ENCODE measurements at regions not wholly inside any gene's neighbourhood (a gene's known extent, or its start where the extent isn't known, plus 50 kb on each side); places are given as distances from the start of the nearest gene placed in this dataset.

DNA sequence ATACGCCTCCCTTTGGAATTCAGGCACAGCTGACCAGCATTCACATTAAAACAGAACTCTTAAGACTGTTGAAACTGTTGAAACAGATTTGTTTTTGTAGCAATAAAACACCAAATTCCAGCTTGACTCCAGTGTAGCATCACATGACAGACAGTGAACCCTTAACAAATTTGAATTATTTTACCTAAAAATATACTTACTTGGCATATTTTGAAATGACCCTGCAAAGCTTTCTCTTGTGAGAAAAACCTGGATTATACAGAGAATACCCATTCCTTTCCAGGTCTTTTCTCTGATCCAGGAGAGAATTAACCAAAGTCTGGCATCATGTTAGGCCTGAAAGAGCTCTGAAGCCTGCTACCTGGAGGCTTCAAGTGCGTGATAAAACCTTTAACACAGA, 410.3 kb downstream of the FOXG1 start:
- ChIA-PET POLR2A (no interaction called here), CTCF (no interaction called here)
- intact Hi-C loops (cut with DNase I, micrococcal nuclease), result no loop called here
- Mint-ChIP-seq H3K9me3 (ENCODE audit: low read depth) (peaks cover 10% of the 10 kb centered on the region), H3K27ac (no peak overlapping the region), H3K27me3 (no peaks in the 10 kb centered on the region), H3K4me1 (no peaks in the 10 kb centered on the region), H3K36me3 (ENCODE audit: low read depth) (no peaks in the 10 kb centered on the region), H3K4me3 (no peak overlapping the region)
- DNase-seq (no peak), ATAC-seq (no peak)

DNA sequence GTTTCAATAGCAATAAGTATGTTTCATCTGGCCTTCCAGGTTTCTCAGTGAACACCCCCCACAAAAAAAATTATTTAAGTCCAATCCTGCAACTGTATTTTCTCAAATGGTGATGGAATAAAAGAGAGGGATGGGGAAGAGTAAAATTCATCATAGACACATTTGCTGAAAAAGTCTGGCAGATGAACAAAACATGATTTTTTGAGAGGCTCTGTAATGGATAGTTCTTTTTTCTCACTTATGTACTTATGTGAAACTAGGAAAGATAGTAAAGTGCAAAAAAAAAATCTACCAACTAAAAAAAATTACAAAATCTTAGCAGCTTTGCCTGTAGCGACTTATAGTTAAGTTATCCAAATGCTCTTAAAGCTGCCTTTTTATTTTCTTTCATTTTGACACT, 412.4 kb downstream of the FOXG1 start:
- CTCF ChIA-PET, result no interaction called here

DNA sequence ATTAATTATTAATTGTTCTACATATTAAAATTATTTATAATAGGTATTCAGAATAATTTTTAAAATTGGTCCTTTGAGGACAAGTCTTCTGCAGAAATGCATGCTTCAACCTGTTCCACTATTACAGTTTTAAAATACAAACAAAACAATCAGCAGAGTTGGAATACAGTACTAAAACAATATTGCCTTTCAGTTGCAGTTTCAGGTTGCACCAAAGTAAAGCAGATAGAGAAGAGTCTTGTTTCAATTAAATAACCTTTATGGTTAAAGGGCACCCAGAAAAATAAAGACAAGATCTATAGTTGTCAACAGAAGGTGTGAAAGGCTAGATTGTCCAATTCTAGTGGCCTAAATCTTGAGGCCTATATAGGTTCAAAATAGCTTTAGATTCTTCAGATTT, 424.5 kb downstream of the FOXG1 start:
- intact Hi-C loops (cut with DNase I, micrococcal nuclease), result no loop called here
- ATAC-seq (no peak), DNase-seq (no peak)
- ChIA-PET CTCF (no interaction called here), POLR2A (no interaction called here)
- peaks cover 11% of the 10 kb centered on the region for H3K9me3 Mint-ChIP-seq (ENCODE audit: low read depth)
- no peaks in the 10 kb centered on the region for H3K36me3 Mint-ChIP-seq (ENCODE audit: low read depth)
- no peaks in the 10 kb centered on the region for H3K4me1 Mint-ChIP-seq
- no peak overlapping the region for H3K27ac Mint-ChIP-seq
- no peaks in the 10 kb centered on the region for H3K27me3 Mint-ChIP-seq
- H3K4me3 Mint-ChIP-seq, result no peak overlapping the region

More for the DNA sequence above, 412.4 kb downstream of the FOXG1 start:
- no peaks in the 10 kb centered on the region for H3K27me3 Mint-ChIP-seq
- H3K4me1 Mint-ChIP-seq, result no peaks in the 10 kb centered on the region
- no peak overlapping the region for H3K4me3 Mint-ChIP-seq
- no peak for ATAC-seq
- intact Hi-C loops (cut with DNase I, micrococcal nuclease), result no loop called here
- no peak overlapping the region for H3K27ac Mint-ChIP-seq
- peaks cover 7% of the 10 kb centered on the region for H3K9me3 Mint-ChIP-seq (ENCODE audit: low read depth)
- DNase-seq, result no peak
- POLR2A ChIA-PET, result no interaction called here
- H3K36me3 Mint-ChIP-seq (ENCODE audit: low read depth), result no peaks in the 10 kb centered on the region

DNA sequence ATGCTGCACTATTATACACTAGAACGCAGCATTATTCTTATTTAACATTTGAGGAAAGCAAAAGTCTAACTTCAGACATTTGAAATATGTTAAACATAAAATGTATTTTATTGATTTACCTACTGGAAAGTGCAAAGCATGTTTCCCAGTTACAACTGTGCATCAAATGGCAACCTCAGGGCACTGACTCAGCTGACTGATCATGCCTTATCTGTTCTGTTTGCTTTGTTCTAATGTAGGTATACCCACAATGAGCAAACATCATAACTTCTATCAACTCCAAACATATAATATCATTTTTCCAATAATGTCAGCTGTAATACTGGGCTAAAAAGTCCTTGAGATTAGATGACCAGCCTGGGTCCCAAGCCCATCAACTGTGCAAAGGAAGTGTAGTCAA, 431.0 kb downstream of the FOXG1 start:
- no peaks in the 10 kb centered on the region for H3K36me3 Mint-ChIP-seq (ENCODE audit: low read depth)
- DNase-seq (no peak), ATAC-seq (no peak)
- peaks cover 11% of the 10 kb centered on the region for H3K9me3 Mint-ChIP-seq (ENCODE audit: low read depth)
- CTCF ChIA-PET, result no interaction called here
- POLR2A ChIA-PET, result no interaction called here
- no peak overlapping the region for H3K27ac Mint-ChIP-seq
- intact Hi-C loops (cut with DNase I, micrococcal nuclease), result no loop called here
- no peaks in the 10 kb centered on the region for H3K4me1 Mint-ChIP-seq
- no peaks in the 10 kb centered on the region for H3K27me3 Mint-ChIP-seq
- no peak overlapping the region for H3K4me3 Mint-ChIP-seq

DNA sequence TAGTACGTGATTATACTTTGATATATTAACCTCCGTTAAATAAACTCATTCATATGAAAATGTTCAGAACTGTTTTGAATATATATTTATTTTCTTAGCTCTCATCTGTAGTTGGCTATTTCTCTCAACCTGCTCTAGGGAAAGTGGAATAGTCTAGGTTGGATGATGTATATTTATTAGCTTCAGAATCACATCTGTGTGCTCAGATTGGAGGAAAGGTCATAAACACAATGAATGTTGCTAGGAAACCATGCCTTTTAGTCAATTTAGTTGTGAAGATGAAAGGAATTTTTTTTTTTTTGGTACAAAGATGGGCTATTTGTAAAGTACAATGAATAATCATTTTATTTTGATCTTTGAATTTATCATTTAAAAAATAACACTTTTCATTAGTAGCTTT, 439.1 kb downstream of the FOXG1 start:
- intact Hi-C loops (cut with DNase I, micrococcal nuclease), result no loop called here
- CTCF ChIA-PET, result no interaction called here

DNA sequence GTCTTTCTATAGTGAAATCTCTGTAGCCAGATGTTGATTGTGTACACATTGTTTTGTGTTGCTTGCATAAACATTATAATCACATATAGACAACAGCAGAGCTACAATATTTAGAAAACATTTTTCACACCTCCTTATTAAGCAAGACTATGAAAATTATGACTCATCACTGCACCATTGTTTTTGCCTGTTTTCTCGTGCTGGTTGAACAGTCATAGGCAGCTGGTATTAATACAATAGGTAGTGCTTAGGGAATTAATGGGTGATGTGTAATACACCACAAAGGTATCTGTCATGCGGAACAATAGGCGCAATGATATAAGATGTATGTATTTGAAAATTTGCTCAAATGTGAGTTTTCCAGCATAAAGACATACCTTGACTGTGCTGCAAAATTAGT, 449.3 kb downstream of the FOXG1 start:
- POLR2A ChIA-PET, result no interaction called here
- intact Hi-C loops (cut with DNase I, micrococcal nuclease), result no loop called here
- Mint-ChIP-seq H3K27ac (no peak overlapping the region), H3K4me1 (no peaks in the 10 kb centered on the region), H3K36me3 (ENCODE audit: low read depth) (no peaks in the 10 kb centered on the region), H3K27me3 (no peaks in the 10 kb centered on the region), H3K4me3 (no peak overlapping the region), H3K9me3 (ENCODE audit: low read depth) (peaks cover 5% of the 10 kb centered on the region)
- ATAC-seq (no peak), DNase-seq (no peak)
- CTCF ChIA-PET, result no interaction called here

More for the DNA sequence above, 439.1 kb downstream of the FOXG1 start:
- Mint-ChIP-seq H3K36me3 (ENCODE audit: low read depth) (no peaks in the 10 kb centered on the region), H3K9me3 (ENCODE audit: low read depth) (peaks cover 12% of the 10 kb centered on the region), H3K4me3 (no peak overlapping the region), H3K27me3 (no peaks in the 10 kb centered on the region), H3K4me1 (no peaks in the 10 kb centered on the region), H3K27ac (no peak overlapping the region)
- DNase-seq (no peak), ATAC-seq (no peak)
- POLR2A ChIA-PET, result no interaction called here

DNA sequence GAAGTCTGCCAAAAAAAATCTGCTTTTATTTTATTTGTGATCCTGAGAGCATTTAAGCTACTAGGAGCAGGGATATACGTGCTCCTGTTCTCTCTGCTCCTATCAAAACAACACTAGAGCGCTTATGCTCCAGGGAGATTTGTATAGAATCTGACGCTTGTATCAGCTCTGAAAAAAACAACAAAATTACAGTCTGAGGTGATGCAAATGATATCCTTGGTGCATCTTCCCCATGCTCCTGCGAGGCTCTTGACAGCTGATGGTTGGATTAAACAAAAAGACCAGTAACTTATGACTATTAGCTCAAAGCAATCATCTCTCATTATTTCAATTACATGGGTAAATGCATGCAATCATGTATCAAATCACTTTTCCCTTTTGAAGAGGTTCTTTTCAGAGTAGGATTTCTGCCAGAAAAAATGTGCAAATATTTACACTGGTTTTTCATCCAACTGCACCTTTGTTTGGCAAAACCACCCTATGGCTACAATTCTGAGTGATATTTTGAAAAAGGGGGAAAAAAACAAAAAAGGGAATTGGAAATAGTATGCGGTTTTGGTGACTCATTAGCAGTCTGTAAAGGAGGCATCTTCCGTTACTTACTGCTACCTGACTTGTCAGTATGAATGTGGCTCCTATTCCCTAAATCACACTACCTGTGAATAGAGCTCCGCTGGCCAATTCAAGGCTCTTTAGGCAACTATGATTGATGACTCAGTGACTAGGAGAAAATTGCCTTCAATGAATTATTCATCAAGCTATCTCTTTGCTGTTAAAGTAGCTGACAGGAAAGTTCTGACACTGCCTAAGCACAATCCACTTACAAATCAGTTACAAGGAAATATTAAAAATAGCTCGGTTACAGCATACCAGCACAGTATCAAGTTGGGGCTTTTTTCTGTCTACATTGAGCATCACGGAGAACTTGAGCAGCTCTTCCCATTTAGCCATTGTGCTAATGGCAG, 450.0 kb downstream of the FOXG1 start:
- POLR2A ChIA-PET, result no interaction called here
- no peak overlapping the region for H3K4me3 Mint-ChIP-seq
- intact Hi-C loops (cut with DNase I, micrococcal nuclease), result no loop called here
- CTCF ChIA-PET, result no interaction called here
- H3K27ac Mint-ChIP-seq, result no peak overlapping the region
- no peaks in the 10 kb centered on the region for H3K27me3 Mint-ChIP-seq
- DNase-seq, result no peak
- H3K4me1 Mint-ChIP-seq, result no peaks in the 10 kb centered on the region
- ATAC-seq, result no peak
- no peaks in the 10 kb centered on the region for H3K36me3 Mint-ChIP-seq (ENCODE audit: low read depth)
- H3K9me3 Mint-ChIP-seq (ENCODE audit: low read depth), result peaks cover 5% of the 10 kb centered on the region

DNA sequence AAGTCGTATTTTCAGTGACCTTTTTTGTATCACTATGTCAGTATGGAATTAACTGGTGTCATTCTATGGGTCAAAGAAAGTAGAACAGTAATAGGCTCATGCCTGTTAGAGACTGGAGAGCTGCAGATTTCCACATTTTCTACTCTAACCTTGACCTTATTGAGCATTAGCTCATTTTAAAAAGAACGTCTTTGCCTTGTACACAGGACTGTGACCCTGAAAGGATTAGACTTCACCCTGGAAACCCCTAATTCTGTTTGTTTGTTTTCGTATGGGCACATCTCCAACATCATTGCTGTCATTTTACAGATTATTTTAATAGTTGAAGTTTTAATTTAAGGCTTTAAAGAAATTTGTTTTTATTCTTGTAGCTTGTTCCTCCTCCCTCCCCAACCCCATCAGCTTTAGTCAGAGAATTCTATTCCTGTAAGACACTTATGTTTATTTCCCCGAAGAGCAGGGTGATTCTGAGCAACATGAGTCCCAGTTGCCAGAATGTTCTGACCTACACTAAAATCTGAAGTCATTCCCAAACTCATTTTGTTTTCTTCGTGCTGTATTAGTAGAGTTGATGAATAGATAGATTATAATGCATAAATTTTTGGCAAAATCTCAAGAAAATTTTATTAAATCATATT, 451.3 kb downstream of the FOXG1 start:
- Mint-ChIP-seq H3K9me3 (ENCODE audit: low read depth) (peaks cover 7% of the 10 kb centered on the region), H3K36me3 (ENCODE audit: low read depth) (no peaks in the 10 kb centered on the region), H3K27me3 (no peaks in the 10 kb centered on the region), H3K4me3 (no peak overlapping the region), H3K4me1 (no peaks in the 10 kb centered on the region), H3K27ac (no peak overlapping the region)
- no peak for DNase-seq
- intact Hi-C loops (cut with DNase I, micrococcal nuclease), result no loop called here
- POLR2A ChIA-PET, result interaction anchor here (0.7 kb wide), 1 partner anchor 559 kb away, joined by 3 read pairs; no protein-coding TSS in a partner anchor
- CTCF ChIA-PET, result interaction anchor here (0.5 to 0.6 kb wide), 2 partner anchors 40 to 328 kb away, joined by 3 read pairs; no protein-coding TSS in a partner anchor
- ATAC-seq, result no peak

DNA sequence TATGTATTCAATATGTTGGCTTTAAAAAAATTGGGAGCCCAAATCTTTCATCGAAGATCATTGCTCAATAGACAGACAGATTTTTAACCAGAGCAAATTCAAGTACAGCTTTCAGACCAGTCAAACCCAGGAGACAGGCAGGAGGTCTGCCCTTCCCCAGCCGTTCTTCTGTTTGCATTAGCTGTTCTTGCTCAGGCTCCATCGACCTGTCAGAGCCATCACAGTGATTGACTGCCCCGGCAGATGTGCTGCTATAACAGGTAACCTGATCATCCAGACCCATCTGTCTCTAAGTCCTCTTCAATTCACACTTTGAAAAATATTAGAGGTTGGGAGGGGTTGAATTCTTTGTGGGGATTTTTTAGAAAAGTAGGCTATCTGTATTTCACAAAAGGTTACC, 453.5 kb downstream of the FOXG1 start:
- Mint-ChIP-seq H3K9me3 (ENCODE audit: low read depth) (peaks cover 4% of the 10 kb centered on the region), H3K36me3 (ENCODE audit: low read depth) (no peaks in the 10 kb centered on the region), H3K4me1 (no peaks in the 10 kb centered on the region), H3K4me3 (no peak overlapping the region), H3K27ac (no peak overlapping the region), H3K27me3 (no peaks in the 10 kb centered on the region)
- DNase-seq (no peak), ATAC-seq (no peak)
- intact Hi-C loops (cut with DNase I, micrococcal nuclease), result no loop called here
- ChIA-PET CTCF (no interaction called here), POLR2A (no interaction called here)

DNA sequence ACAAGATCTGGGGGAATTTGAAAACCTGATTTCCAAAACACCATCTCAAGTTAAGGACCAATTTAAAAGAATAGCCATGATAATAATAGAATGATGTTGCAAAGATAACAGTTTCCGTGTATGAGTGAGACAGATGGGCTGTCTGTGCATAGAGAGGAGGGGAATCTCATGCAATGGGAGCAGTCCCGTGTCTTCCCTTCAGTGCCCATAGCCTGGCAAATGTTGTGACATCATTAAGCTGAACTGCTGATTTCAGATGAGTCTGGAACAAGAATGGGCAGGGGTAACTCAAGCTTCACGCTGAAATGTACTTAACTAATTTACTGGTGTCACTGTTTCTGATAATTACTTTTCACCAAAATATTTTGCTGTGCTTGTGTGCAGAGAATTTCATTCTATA, 454.0 kb downstream of the FOXG1 start:
- no peaks in the 10 kb centered on the region for H3K27me3 Mint-ChIP-seq
- no peaks in the 10 kb centered on the region for H3K36me3 Mint-ChIP-seq (ENCODE audit: low read depth)
- no peak for DNase-seq
- no peak for ATAC-seq
- intact Hi-C loops (cut with DNase I, micrococcal nuclease), result no loop called here
- H3K9me3 Mint-ChIP-seq (ENCODE audit: low read depth), result peaks cover 4% of the 10 kb centered on the region
- ChIA-PET CTCF (no interaction called here), POLR2A (no interaction called here)
- no peak overlapping the region for H3K27ac Mint-ChIP-seq
- no peak overlapping the region for H3K4me3 Mint-ChIP-seq
- no peaks in the 10 kb centered on the region for H3K4me1 Mint-ChIP-seq

DNA sequence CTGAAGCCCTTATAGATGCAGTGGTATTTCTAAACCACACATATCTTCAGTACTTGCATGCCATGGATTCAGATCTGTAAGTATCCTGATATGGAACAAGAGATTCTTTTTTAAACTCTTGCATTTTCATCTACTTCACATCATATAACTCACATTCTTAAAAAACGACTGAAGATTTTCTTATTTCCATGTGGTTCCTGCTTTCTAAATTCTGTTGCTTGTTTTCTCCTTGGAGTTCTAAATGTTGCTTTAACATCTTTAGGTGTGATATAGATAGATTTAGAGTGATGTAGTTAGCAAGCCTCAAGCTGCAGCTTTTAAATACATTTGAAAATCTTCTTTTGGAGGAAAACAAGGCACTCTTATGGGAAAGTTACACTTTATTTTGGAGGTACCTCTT, 455.4 kb downstream of the FOXG1 start:
- ChIA-PET POLR2A (no interaction called here), CTCF (no interaction called here)
- peaks cover 4% of the 10 kb centered on the region for H3K9me3 Mint-ChIP-seq (ENCODE audit: low read depth)
- no peaks in the 10 kb centered on the region for H3K36me3 Mint-ChIP-seq (ENCODE audit: low read depth)
- H3K27ac Mint-ChIP-seq, result no peak overlapping the region
- no peak for ATAC-seq
- intact Hi-C loops (cut with DNase I, micrococcal nuclease), result no loop called here
- no peak overlapping the region for H3K4me3 Mint-ChIP-seq
- H3K4me1 Mint-ChIP-seq, result no peaks in the 10 kb centered on the region
- H3K27me3 Mint-ChIP-seq, result no peaks in the 10 kb centered on the region
- no peak for DNase-seq

DNA sequence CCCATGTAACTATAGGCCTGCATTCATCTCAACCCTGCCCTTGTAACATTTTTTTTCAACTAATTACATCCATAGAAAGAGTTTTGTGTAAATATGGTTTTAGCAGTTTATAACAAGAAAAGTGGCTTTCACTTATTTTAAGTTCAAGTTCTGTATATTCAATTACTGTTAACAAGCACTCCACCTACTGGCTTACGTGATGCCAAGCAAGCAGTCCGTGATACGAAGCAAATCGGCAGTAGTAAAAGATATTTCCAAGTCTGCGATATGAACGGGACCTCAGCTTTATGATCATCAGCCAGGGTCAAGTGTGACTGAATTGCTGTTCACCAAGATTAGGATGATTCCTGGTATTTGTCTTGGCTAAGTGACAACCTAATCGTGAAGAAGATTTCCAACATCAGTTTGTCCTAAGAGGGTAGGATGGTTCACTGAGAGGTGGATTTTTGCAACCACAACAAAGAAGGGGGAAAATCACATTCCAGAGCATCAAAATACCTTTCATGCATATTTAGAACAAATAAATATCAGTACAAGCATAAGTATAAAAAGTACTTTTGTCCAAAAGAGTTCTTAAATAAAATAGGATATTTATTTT, 456.2 kb downstream of the FOXG1 start:
- Mint-ChIP-seq H3K27me3 (no peaks in the 10 kb centered on the region), H3K9me3 (ENCODE audit: low read depth) (peaks cover 4% of the 10 kb centered on the region), H3K4me1 (no peaks in the 10 kb centered on the region), H3K36me3 (ENCODE audit: low read depth) (no peaks in the 10 kb centered on the region), H3K4me3 (no peak overlapping the region), H3K27ac (no peak overlapping the region)
- intact Hi-C loops (cut with DNase I, micrococcal nuclease), result no loop called here
- ATAC-seq, result no peak
- POLR2A ChIA-PET, result no interaction called here
- no peak for DNase-seq
- CTCF ChIA-PET, result no interaction called here
